Activated T-cell treated with anti-CD3 and anti-CD28 coated beads, Interleukin-2, amount 50 U/mL, for 4 hours (primary cell): ENCODE measurements at regions not wholly inside any gene's neighbourhood (a gene's known extent, or its start where the extent isn't known, plus 50 kb on each side); places are given as distances from the start of the nearest gene placed in this dataset.
"Not testable (repeated sequence)": the region's sequence is repeated elsewhere in the genome, so short reads cannot be mapped to it uniquely, and the experiment has no call there.

Source experiments
- ATAC-seq, 2 donors: fragments of 200-7000 bp; cut with Tn5 transposase; one replicate each; pipeline ENCODE4 v1.10.0; 2021
- DNase-seq: peaks from one replicate; pipeline ENCODE4 v3.0.0-alpha.2; 2020
- H3K27me3 Mint-ChIP-seq: one replicate; pipeline ENCODE4 v1.8.0; 2021; ENCODE audit warnings: low read depth, mixed read lengths
- H3K36me3 Mint-ChIP-seq: one replicate; pipeline ENCODE4 v1.8.0; 2022; ENCODE audit warnings: mixed read lengths; ENCODE audit not compliant: insufficient read depth
- H3K4me1 Mint-ChIP-seq: one replicate; pipeline ENCODE4 v1.8.0; 2021; ENCODE audit warnings: low read depth, mixed read lengths
- H3K4me3 Mint-ChIP-seq: one replicate; pipeline ENCODE4 v1.8.0; 2021; ENCODE audit warnings: mild to moderate bottlenecking, moderate library complexity, mixed read lengths
- H3K9me3 Mint-ChIP-seq: one replicate; pipeline ENCODE4 v1.8.0; 2021; ENCODE audit warnings: mixed read lengths

DNA sequence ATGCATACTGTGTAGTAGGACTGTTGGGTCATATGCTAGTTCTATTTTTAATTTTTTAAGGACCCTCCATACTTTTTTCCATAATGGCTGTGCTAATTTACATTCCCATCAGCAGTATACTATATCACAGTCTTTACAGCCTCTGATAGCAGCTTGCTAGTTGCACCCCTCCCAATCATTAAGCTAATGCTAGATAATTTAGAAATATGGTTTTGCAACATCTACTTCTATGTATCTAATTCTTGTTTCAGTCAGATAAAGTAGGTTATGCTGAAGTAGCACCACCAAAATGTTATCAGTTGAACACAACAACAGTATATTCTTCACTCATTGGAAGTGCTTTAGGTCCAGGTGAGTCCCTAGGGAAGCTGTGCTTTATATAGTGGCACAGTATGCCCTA lies 522.7 kb upstream of the HTR2C start:
- Mint-ChIP-seq H3K27me3 (no peaks in the 10 kb centered on the region), H3K4me1 (no peaks in the 10 kb centered on the region), H3K9me3 (no peaks in the 10 kb centered on the region), H3K36me3 (no peaks in the 10 kb centered on the region), H3K4me3 (no peak overlapping the region)
- ATAC-seq (no peak), DNase-seq (no peak)

DNA sequence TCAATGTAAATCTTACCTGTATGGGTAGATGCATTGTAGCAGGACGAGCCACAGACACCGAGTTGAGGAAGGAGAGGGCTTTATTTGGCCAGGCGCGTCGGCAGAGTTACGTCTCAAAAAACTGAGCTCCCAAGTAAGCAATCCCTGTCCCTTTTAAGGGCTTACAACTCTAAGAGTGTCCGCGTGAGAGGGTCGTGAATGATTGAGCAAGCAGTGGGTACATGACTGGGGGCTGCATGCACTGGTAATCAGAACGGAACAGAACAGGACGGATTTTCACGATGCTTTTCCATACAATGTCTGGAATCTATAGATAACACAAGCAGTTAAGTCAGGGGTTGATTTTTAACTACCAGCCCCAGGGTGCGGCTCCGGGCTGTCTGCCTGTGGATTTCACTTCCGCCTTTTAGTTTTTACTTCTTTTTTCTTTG lies 524.9 kb upstream of the HTR2C start:
- no peaks in the 10 kb centered on the region for H3K36me3 Mint-ChIP-seq
- ATAC-seq (no peak), DNase-seq (no peak)
- H3K4me3 Mint-ChIP-seq, result peak overlapping the region; percentile 26
- H3K9me3 Mint-ChIP-seq, result no peaks in the 10 kb centered on the region
- no peaks in the 10 kb centered on the region for H3K27me3 Mint-ChIP-seq
- no peaks in the 10 kb centered on the region for H3K4me1 Mint-ChIP-seq

DNA sequence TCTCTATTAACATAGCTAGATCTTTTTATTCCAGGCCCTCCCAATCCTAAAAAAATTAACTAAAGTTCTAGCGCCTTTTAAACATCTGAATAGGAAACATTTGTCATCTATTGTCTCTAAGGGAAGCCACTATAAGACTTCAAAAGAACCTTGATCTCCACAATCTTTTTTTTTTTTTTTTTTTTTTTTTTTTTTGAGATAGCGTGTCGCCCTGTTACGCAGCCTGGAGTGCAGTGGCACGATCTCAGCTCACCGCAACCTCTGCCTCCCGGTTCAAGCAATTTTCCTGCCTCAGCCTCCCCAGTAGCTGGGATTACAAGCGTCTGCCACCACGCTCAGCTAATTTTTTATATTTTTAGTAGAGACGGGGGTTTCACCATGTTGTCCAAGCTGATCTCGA lies 526.5 kb upstream of the HTR2C start:
- not testable (repeated sequence) for H3K27me3 Mint-ChIP-seq, DNase-seq, H3K4me1 Mint-ChIP-seq, H3K36me3 Mint-ChIP-seq, ATAC-seq, H3K4me3 Mint-ChIP-seq, H3K9me3 Mint-ChIP-seq

DNA sequence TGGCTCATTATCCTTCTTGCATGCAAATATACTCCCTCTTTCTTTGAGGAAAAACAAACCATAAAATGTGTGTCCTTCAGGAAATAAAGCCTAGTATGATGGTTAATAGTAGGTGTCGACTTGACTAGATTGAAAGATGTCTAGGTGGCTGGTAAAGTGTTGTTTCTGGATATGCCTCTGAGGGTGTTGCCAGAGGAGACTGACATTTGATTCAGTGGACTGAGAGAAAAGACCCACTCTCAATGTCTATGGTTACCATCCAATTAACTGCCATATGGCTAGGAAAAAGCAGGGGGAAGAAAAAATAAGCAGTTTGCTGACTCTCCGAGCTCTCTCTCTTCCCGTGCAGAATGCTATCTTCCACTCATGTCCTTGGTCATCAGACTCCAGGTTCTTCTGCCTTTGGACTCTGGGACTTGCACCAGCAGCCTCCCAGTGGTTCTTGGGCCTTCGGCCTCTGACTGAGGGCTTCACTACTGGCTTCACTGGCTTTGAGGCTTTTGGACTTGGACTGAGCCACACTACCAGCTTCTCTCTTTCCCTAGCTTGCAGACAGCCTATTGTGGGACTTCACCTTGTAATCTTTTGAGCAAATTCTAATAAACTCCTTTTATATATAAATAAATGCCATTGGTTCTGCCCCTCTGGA lies 532.1 kb upstream of the HTR2C start:
- Mint-ChIP-seq H3K4me3 (no peak overlapping the region), H3K36me3 (no peaks in the 10 kb centered on the region), H3K9me3 (peaks cover 3% of the 10 kb centered on the region), H3K4me1 (no peaks in the 10 kb centered on the region), H3K27me3 (no peaks in the 10 kb centered on the region)
- ATAC-seq (no peak), DNase-seq (no peak)

DNA sequence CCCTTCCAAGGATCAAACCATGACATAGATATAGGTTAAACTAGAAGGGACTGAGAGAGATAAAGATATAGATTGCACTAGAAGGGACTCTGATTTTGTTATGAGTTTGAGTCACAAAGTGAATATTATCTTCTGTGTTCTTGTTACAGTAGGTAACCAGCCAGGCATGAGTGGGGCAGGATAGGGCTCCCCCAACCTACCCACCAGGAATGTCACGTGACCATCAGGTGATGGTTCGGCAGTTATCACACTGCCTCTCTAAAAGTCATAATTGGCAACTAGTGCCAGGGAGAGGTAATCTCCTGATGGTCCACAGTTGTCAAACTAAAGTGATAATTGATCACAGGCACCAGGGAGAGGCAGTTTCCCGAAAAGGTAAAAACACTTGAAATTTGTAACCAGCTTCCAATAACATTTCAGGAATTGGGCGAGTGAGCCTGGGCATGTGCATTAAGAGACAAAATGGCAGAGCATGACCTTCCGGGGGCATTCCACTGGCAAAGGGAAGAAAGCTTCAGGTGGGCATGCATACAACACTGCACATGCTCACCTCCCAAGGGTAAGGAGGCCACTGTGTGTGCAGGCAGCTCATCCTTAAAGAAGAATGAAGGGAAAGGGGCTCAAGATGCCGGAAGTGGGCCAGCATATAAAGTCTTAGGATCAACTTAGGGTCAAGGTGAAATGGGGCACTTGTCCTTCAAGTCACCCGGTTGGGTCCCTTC lies 533.6 kb upstream of the HTR2C start:
- DNase-seq, result no peak
- Mint-ChIP-seq H3K4me1 (no peaks in the 10 kb centered on the region), H3K27me3 (no peaks in the 10 kb centered on the region), H3K4me3 (no peak overlapping the region), H3K9me3 (peaks cover 3% of the 10 kb centered on the region), H3K36me3 (no peaks in the 10 kb centered on the region)
- no peak for ATAC-seq

DNA sequence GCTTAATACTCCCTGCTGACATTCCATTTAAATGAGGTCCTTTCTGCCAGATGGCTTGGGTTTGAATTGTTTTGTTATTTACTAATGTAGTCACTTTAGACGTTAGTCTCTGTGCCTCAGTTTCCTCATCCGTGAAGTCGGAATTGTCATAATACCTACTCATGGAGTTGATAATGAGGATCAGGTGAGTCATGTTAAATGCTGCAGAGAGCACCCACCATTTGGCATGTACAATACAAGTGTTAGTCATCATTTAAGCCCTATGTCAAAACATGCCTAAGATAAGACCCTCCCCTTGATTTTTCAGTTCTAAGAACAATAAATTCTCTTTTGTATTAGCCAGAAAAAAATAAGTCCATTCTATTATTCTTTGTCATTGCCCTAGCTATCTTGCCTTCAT lies 534.8 kb upstream of the HTR2C start:
- no peaks in the 10 kb centered on the region for H3K4me1 Mint-ChIP-seq
- H3K4me3 Mint-ChIP-seq, result no peak overlapping the region
- peaks cover 3% of the 10 kb centered on the region for H3K9me3 Mint-ChIP-seq
- H3K27me3 Mint-ChIP-seq, result no peaks in the 10 kb centered on the region
- DNase-seq, result no peak
- H3K36me3 Mint-ChIP-seq, result no peaks in the 10 kb centered on the region
- no peak for ATAC-seq

DNA sequence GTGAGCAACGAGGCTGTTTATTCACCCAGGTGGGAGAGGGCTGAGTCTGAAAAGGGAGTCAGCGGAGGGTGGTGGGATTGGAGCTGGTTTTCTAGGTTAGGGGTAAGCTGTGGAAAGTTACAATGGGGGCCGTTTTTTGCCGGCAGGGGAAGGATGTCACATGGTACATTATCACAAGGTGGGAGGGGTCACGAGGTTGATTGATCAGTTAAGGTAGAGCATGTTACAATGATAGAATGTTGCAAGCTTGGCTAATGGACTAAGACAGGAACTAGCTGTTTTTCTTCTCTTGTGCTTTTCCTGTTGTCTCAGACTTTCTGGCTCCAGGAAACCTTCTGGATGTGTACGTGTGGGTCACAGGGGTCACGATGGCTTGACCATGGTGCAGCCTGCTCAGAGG lies 536.3 kb upstream of the HTR2C start:
- no peaks in the 10 kb centered on the region for H3K36me3 Mint-ChIP-seq
- no peaks in the 10 kb centered on the region for H3K4me1 Mint-ChIP-seq
- peaks cover 3% of the 10 kb centered on the region for H3K9me3 Mint-ChIP-seq
- H3K27me3 Mint-ChIP-seq, result no peaks in the 10 kb centered on the region
- ATAC-seq, result no peak
- H3K4me3 Mint-ChIP-seq, result no peak overlapping the region
- no peak for DNase-seq

DNA sequence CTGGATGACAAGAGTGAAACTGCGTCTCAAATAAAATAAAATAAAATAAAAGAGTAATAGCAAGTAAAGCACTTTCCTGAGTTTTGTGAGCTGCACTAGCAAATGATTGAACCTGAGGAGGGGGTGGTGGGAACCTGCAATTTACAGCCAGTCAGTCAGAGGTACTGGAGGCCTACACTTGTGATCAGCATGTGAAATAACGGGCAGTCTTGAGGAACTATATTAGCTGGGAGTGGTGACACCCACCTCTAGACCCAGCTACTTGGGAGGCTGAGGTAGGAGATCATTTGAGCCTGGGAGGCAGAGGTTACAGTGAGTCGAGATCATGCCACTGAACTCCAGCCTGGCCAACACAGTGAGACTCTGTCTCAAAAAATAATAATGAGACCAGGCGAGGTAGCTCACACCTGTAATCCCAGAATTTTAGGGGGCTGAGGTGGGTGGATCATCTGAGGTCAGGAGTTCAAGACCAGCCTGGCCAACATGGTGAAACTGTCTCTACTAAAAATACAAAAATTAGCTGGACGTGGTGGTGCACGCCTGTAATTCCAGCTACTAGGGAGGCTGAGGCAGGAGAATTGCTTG lies 537.1 kb upstream of the HTR2C start:
- DNase-seq, result no peak

DNA sequence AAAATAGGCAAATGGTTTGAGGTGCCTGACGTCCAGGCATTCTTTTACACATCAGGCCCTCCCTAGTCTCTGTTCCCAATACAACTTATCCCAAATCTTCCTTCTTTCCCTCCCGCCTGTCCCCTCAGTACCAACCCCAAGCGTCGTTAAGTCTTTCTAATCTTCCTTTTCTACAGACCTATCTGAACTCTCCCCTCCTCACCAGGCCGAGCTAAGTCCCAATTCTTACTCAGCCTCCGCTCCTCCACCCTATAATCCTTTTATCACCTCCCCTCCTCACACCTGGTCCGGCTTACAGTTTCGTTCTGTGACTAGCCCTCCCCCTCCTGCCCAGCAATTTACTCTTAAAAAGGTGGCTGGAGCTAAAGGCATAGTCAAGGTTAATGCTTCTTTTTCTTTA lies 542.4 kb upstream of the HTR2C start:
- not testable (repeated sequence) for ATAC-seq, DNase-seq, H3K4me3 Mint-ChIP-seq, H3K4me1 Mint-ChIP-seq, H3K36me3 Mint-ChIP-seq, H3K9me3 Mint-ChIP-seq, H3K27me3 Mint-ChIP-seq

More for the DNA sequence above, 537.1 kb upstream of the HTR2C start:
- Mint-ChIP-seq H3K4me3 (no peak overlapping the region), H3K36me3 (no peaks in the 10 kb centered on the region), H3K4me1 (no peaks in the 10 kb centered on the region), H3K9me3 (peaks cover 3% of the 10 kb centered on the region), H3K27me3 (no peaks in the 10 kb centered on the region)
- no peak for ATAC-seq

DNA sequence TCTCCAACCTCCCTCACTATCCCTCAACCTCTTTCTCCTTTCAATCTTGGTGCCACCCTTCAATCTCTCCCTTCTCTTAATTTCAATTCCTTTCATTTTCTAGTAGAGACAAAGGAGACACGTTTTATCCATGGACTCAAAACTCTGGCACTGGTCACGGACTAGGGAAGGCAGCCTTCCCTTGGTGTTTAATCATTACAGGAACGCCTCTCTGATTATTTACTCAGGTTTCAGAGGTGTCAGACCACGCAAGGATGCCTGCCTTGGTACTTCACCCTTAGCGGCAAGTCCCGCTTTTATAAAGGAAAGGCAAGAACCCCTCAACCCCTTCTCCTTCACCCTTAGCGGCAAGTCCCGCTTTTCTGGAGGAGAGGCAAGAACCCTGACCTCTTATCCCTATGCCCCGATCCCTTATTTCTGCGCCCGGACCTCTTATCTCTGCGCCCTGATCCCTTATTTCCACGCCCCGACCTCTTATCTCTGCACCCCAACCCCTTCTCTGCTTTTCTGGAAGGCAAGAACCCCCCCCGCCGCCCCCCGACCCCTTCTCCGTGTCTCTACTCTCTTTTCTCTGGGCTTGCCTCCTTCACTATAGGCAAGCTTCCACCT lies 543.1 kb upstream of the HTR2C start:
- H3K36me3 Mint-ChIP-seq, DNase-seq, H3K27me3 Mint-ChIP-seq, H3K4me1 Mint-ChIP-seq, ATAC-seq, H3K9me3 Mint-ChIP-seq, H3K4me3 Mint-ChIP-seq: not testable (repeated sequence)

DNA sequence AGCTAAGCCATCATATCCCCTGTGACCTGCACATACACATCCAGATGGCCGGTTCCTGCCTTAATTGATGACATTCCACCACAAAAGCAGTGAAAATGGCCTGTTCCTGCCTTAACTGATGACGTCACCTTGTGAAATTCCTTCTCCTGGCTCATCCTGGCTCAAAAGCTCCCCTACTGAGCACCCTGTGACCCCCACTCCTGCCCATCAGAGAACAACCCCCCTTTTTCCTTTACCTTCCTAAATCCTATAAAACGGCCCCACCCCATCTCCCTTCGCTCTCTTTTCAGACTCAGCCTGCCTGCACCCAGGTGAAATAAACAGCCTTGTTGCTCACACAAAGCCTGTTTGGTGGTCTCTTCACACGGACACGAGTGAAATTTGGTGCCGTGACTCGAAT lies 543.8 kb upstream of the HTR2C start:
- DNase-seq, H3K9me3 Mint-ChIP-seq, H3K4me1 Mint-ChIP-seq, H3K4me3 Mint-ChIP-seq, H3K36me3 Mint-ChIP-seq, ATAC-seq, H3K27me3 Mint-ChIP-seq: not testable (repeated sequence)

DNA sequence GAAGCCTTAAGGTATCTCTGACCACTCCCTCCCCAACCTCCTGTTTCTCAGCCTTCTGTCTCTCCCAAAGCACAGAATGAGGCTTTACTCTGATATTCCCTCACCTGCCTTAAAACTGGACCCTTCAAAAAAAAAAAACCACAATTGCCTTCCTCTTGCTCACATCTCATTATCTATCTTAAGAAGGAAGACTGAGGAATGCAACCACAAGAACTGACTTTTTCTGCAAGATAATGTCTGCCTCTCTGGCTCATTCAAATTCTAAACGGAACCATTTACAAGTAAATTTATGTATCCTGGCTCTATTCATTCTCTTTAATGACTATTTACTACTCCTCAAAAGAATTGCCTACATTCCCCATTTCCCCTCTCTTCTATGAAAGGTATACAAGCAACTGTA lies 545.5 kb upstream of the HTR2C start:
- Mint-ChIP-seq H3K4me3 (no peak overlapping the region), H3K27me3 (no peaks in the 10 kb centered on the region), H3K4me1 (no peaks in the 10 kb centered on the region), H3K36me3 (no peaks in the 10 kb centered on the region), H3K9me3 (peaks cover 3% of the 10 kb centered on the region)
- no peak for DNase-seq
- no peak for ATAC-seq

DNA sequence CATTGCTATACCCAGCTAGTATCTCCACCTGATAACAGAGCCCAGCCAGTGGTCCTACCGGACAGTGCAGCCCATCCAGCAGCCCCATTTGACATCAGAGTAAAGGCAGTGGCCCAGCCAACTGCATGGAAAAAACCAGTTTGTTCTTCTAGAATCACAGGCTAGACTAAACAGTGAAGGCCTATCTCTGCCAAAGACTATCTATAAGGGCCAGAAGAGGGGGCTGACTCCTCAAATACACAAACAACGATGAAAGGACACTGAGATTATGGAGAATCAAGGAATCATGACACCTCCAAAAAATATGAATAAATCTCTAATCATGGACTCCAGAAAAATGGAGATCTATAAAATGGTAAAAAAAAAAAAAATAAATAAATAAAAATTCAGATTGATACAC lies 546.4 kb upstream of the HTR2C start:
- Mint-ChIP-seq H3K4me1 (no peaks in the 10 kb centered on the region), H3K36me3 (no peaks in the 10 kb centered on the region), H3K4me3 (no peak overlapping the region), H3K27me3 (no peaks in the 10 kb centered on the region), H3K9me3 (peaks cover 3% of the 10 kb centered on the region)
- ATAC-seq, result no peak
- DNase-seq, result no peak

DNA sequence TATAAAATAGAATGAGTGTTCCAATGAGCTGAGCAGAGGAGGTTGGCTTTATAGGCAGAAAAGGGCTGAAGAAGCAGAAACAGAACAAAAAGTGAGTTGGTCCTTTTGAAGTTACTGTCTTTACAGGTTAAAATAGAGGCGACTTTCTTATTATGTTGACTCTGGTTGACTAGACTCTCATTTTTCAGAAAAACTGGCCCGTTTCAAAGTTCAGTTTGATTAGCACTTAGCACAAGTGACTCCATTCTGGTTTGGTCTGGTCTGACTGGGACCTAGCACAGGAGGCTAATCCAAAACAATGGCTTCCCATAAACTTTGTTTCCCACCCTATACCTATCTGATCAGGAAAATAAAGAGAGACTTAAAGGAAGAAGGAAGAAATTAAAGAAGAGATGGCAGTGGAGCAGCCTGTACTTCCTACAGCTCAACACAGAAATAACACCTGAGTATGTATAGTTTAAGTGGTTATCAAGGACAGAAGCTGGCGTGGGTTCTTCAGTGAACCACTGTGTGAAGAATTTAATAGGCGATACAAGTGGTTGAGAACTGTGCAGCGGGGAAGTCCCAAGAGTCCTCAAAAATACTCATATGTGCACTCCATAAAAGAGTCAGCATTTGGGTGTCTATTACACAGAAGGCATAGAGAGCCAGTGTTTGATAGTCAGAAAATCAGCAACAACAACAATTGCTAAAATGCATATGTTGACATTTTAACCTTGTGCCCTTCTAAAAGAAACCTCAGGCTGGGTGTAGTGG lies 554.8 kb upstream of the HTR2C start:
- H3K27me3 Mint-ChIP-seq, result no peaks in the 10 kb centered on the region
- no peak overlapping the region for H3K4me3 Mint-ChIP-seq
- DNase-seq (no peak), ATAC-seq (no peak)
- no peaks in the 10 kb centered on the region for H3K4me1 Mint-ChIP-seq
- H3K9me3 Mint-ChIP-seq, result peaks cover 11% of the 10 kb centered on the region
- H3K36me3 Mint-ChIP-seq, result no peaks in the 10 kb centered on the region
